Cardiac muscle cell (in vitro differentiated cells and primary cell): ENCODE measurements at regions not wholly inside any gene's neighbourhood (a gene's known extent, or its start where the extent isn't known, plus 50 kb on each side); places are given as distances from the start of the nearest gene placed in this dataset.

ENCODE experiments used
- DNase-seq, 2 donors: peaks; one replicate each; pipeline versions ENCODE4 v3.0.0 to v3.0.0-alpha.2; 2010 to 2017; ENCODE audit warnings: low read depth in 1 of 2, low spot score in 1 of 2
- H3K27ac ChIP-seq: fragments of 200-600 bp; sonication (generic); 2 replicates; pipeline ENCODE4 v1.5.1; 2016
- H3K27me3 ChIP-seq: fragments of 200-600 bp; sonication (generic); 2 replicates; pipeline ENCODE4 v1.6.0; 2016; ENCODE audit warnings: control low read depth
- H3K36me3 ChIP-seq: fragments of 200-600 bp; sonication (generic); 2 replicates; pipeline ENCODE4 v1.5.1; 2016; ENCODE audit warnings: control low read depth
- H3K4me1 ChIP-seq: fragments of 200-600 bp; sonication (generic); 2 replicates; pipeline ENCODE4 v1.8.1; 2017; ENCODE audit warnings: low read depth, mild to moderate bottlenecking, mixed run types
- H3K4me3 ChIP-seq: fragments of 200-600 bp; sonication (generic); 2 replicates; pipeline ENCODE4 v1.5.1; 2016; ENCODE audit warnings: mild to moderate bottlenecking
- H3K9me3 ChIP-seq: fragments of 200-600 bp; sonication (generic); 2 replicates; pipeline ENCODE4 v1.5.1; 2017; ENCODE audit warnings: low read depth, mild to moderate bottlenecking, control low read depth
- TF ChIP-seq, protein P1 (sequence below): IDR thresholded peaks from 2 replicates; pipeline ENCODE4 v1.5.1; 2012; ENCODE audit warnings: low read depth, mild to moderate bottlenecking, low read length

DNA sequence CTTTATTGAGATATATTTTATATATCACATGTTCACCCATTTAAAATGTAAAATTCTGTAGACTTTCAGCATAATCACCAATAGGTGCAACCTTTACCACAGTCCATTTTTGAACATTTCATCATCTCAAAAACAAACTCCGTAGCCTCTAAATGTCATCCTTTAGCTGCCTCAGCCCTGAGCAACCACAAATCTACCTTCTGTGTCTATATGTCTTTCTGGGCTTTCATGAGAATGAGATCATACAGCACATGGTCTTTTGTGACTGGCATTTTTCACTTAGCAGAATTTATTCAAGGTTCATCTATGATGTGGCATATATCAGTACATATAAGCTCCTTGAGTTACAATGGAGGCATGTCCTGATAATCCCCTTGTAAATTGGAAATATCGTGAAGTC is 320.5 kb downstream of the ETS1 start:
- TF ChIP-seq, protein P1, sequence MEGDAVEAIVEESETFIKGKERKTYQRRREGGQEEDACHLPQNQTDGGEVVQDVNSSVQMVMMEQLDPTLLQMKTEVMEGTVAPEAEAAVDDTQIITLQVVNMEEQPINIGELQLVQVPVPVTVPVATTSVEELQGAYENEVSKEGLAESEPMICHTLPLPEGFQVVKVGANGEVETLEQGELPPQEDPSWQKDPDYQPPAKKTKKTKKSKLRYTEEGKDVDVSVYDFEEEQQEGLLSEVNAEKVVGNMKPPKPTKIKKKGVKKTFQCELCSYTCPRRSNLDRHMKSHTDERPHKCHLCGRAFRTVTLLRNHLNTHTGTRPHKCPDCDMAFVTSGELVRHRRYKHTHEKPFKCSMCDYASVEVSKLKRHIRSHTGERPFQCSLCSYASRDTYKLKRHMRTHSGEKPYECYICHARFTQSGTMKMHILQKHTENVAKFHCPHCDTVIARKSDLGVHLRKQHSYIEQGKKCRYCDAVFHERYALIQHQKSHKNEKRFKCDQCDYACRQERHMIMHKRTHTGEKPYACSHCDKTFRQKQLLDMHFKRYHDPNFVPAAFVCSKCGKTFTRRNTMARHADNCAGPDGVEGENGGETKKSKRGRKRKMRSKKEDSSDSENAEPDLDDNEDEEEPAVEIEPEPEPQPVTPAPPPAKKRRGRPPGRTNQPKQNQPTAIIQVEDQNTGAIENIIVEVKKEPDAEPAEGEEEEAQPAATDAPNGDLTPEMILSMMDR: no peak
- no peaks in the 10 kb centered on the region for H3K4me1 ChIP-seq
- H3K36me3 ChIP-seq: no peaks in the 10 kb centered on the region
- no peak overlapping the region for H3K27ac ChIP-seq
- no peak overlapping the region for H3K4me3 ChIP-seq
- peaks cover 2% of the 10 kb centered on the region for H3K9me3 ChIP-seq
- no peak for DNase-seq
- peaks cover 21% of the 10 kb centered on the region for H3K27me3 ChIP-seq

GRCh38 chr11:128262463-128263345 is 324.7 kb downstream of the ETS1 start:
- Histone ChIP-seq H3K4me1 (no peaks in the 10 kb centered on the region), H3K27ac (no peak overlapping the region), H3K9me3 (peaks cover 2% of the 10 kb centered on the region), H3K4me3 (no peak overlapping the region), H3K36me3 (no peaks in the 10 kb centered on the region), H3K27me3 (peaks cover 21% of the 10 kb centered on the region)
- no peak for DNase-seq
- TF ChIP-seq, protein P1: no peak

GRCh38 chr11:128261011-128261421 is 326.3 kb downstream of the ETS1 start:
- Histone ChIP-seq H3K9me3 (peaks cover 2% of the 10 kb centered on the region), H3K27me3 (peaks cover 15% of the 10 kb centered on the region), H3K36me3 (no peaks in the 10 kb centered on the region), H3K4me3 (no peak overlapping the region), H3K4me1 (no peaks in the 10 kb centered on the region), H3K27ac (no peak overlapping the region)
- TF ChIP-seq, protein P1: no peak
- DNase-seq: no peak

GRCh38 chr11:128260398-128260797 is 327.0 kb downstream of the ETS1 start:
- TF ChIP-seq, protein P1: no peak
- Histone ChIP-seq H3K4me1 (no peaks in the 10 kb centered on the region), H3K9me3 (peaks cover 2% of the 10 kb centered on the region), H3K27me3 (peaks cover 12% of the 10 kb centered on the region), H3K36me3 (no peaks in the 10 kb centered on the region), H3K4me3 (no peak overlapping the region), H3K27ac (no peak overlapping the region)
- no peak for DNase-seq

GRCh38 chr11:128259816-128260215 is 327.5 kb downstream of the ETS1 start:
- Histone ChIP-seq H3K27me3 (peaks cover 7% of the 10 kb centered on the region), H3K4me3 (no peak overlapping the region), H3K36me3 (no peaks in the 10 kb centered on the region), H3K27ac (no peak overlapping the region), H3K4me1 (no peaks in the 10 kb centered on the region), H3K9me3 (no peaks in the 10 kb centered on the region)
- TF ChIP-seq, protein P1: no peak
- no peak for DNase-seq
